ENCODE measurements at regions not wholly inside any gene's neighbourhood (a gene's known extent, or its start where the extent isn't known, plus 50 kb on each side); places are given as distances from the start of the nearest gene placed in this dataset.

GRCh38 chr5:82679660-82680059 lies 397.5 kb downstream of the TMEM167A start:
- DNase-seq: no peak

GRCh38 chr5:82676661-82677060 lies 398.5 kb upstream of the RPS23 start:
- DNase-seq: no peak

- no peak for DNase-seq
Observed at GRCh38 chr5:82674671-82675070, 396.5 kb upstream of the RPS23 start.

- no peak for DNase-seq
Observed at GRCh38 chr5:82673057-82673809, 395.1 kb upstream of the RPS23 start.

- DNase-seq: no peak
Observed at GRCh38 chr5:82670692-82671091, 392.5 kb upstream of the RPS23 start.

GRCh38 chr5:82669720-82670119 lies 391.6 kb upstream of the RPS23 start:
- no peak for DNase-seq

GRCh38 chr5:82666312-82666711 lies 388.2 kb upstream of the RPS23 start:
- DNase-seq: no peak

- DNase-seq: no peak
Observed at GRCh38 chr5:82664732-82665131, 386.6 kb upstream of the RPS23 start.

- no peak for DNase-seq
Observed at GRCh38 chr5:82663225-82663624, 385.1 kb upstream of the RPS23 start.

GRCh38 chr5:82662340-82662739 lies 384.2 kb upstream of the RPS23 start:
- no peak for DNase-seq

GRCh38 chr5:82661933-82662332 lies 383.8 kb upstream of the RPS23 start:
- no peak for DNase-seq

- no peak for DNase-seq
Observed at GRCh38 chr5:82661462-82661861, 383.3 kb upstream of the RPS23 start.

GRCh38 chr5:82659115-82659514 lies 381.0 kb upstream of the RPS23 start:
- no peak for DNase-seq

- DNase-seq: no peak
Observed at GRCh38 chr5:82657033-82657699, 379.0 kb upstream of the RPS23 start.

- no peak for DNase-seq
Observed at GRCh38 chr5:82656341-82656761, 378.2 kb upstream of the RPS23 start.

GRCh38 chr5:82655078-82655477 lies 376.9 kb upstream of the RPS23 start:
- DNase-seq: no peak

- DNase-seq: no peak
Observed at GRCh38 chr5:82649943-82650342, 371.8 kb upstream of the RPS23 start.

GRCh38 chr5:82644766-82645165 lies 366.6 kb upstream of the RPS23 start:
- DNase-seq: no peak

- no peak for DNase-seq
Observed at GRCh38 chr5:82644229-82644628, 366.1 kb upstream of the RPS23 start.

GRCh38 chr5:82642313-82642712 lies 364.2 kb upstream of the RPS23 start:
- DNase-seq: no peak

GRCh38 chr5:82641331-82642003 lies 363.3 kb upstream of the RPS23 start:
- peak; percentile 86 for DNase-seq

GRCh38 chr5:82640916-82641315 lies 362.8 kb upstream of the RPS23 start:
- DNase-seq: no peak

GRCh38 chr5:82639393-82640144 lies 361.4 kb upstream of the RPS23 start:
- no peak for DNase-seq

Measured in NCI-H1694 (cell line).